Common myeloid progenitor, CD34-positive (primary cell): ENCODE measurements at regions not wholly inside any gene's neighbourhood (a gene's known extent, or its start where the extent isn't known, plus 50 kb on each side); places are given as distances from the start of the nearest gene placed in this dataset.

ENCODE experiments used
- CTCF ChIA-PET: fragments of 350-600 bp; sonication (Branson Sonifier 250); formaldehyde crosslinking; loops from one replicate; lab custom pipeline; 2021; ENCODE audit warnings: antibody characterized with exemption; lab: Charles Lee
- POLR2A ChIA-PET: fragments of 350-600 bp; sonication (Branson Sonifier 250); formaldehyde crosslinking; loops from one replicate; lab custom pipeline; 2021; ENCODE audit warnings: antibody characterized with exemption; lab: Charles Lee
- DNase-seq, 3 donors: peaks; one replicate each; pipeline versions ENCODE4 v3.0.0 to v3.0.0-alpha.2; 2013
- H3K27ac ChIP-seq, 2 experiments: 1 replicate in 1 of 2; 2 replicates in 1 of 2; pipeline ENCODE4 v1.7.0; 2013; ENCODE audit warnings: inconsistent platforms in 2 of 2, low read length in 2 of 2, mild to moderate bottlenecking in 2 of 2, low read depth in 1 of 2, moderate library complexity in 1 of 2; ENCODE audit not compliant: severe bottlenecking in 2 of 2, insufficient read depth in 1 of 2, poor library complexity in 1 of 2
- H3K27me3 ChIP-seq, 5 experiments: replicated peaks in 2 of 5; 1 replicate in 3 of 5; 2 replicates in 2 of 5; pipeline versions ENCODE4 v1.6.1 to v1.7.0; 2013; ENCODE audit warnings: low read length in 4 of 5, mild to moderate bottlenecking in 2 of 5, moderate library complexity in 2 of 5, inconsistent platforms in 1 of 5; ENCODE audit not compliant: insufficient read depth in 5 of 5, control insufficient read depth in 4 of 5
- H3K36me3 ChIP-seq, 4 experiments: 1 replicate in 2 of 4; 2 replicates in 2 of 4; pipeline versions ENCODE4 v1.6.1 to v1.7.0; 2013; ENCODE audit warnings: low read length in 3 of 4, control low read depth in 1 of 4, mild to moderate bottlenecking in 1 of 4; ENCODE audit not compliant: control insufficient read depth in 4 of 4, insufficient read depth in 4 of 4
- H3K4me1 ChIP-seq, 4 experiments: 1 replicate in 3 of 4; 2 replicates in 1 of 4; pipeline versions ENCODE4 v1.6.1 to v1.7.1; 2013; ENCODE audit warnings: low read length in 3 of 4, mild to moderate bottlenecking in 3 of 4, control low read depth in 1 of 4, inconsistent platforms in 1 of 4, moderate library complexity in 1 of 4; ENCODE audit not compliant: control insufficient read depth in 4 of 4, insufficient read depth in 4 of 4; ENCODE audit errors: control extremely low read depth in 1 of 4
- H3K4me3 ChIP-seq, 7 experiments: 1 replicate in 4 of 7; 2 replicates in 3 of 7; pipeline versions ENCODE4 v1.5.1 to v1.7.0; 2013; ENCODE audit warnings: mild to moderate bottlenecking in 7 of 7, low read length in 6 of 7, moderate library complexity in 6 of 7, inconsistent platforms in 2 of 7, low read depth in 2 of 7, control low read depth in 1 of 7; ENCODE audit not compliant: insufficient read depth in 4 of 7, control insufficient read depth in 1 of 7; ENCODE audit errors: extremely low read depth in 1 of 7
- H3K9me3 ChIP-seq, 5 experiments: 1 replicate in 4 of 5; 2 replicates in 1 of 5; pipeline versions ENCODE4 v1.6.1 to v1.7.1; 2013; ENCODE audit warnings: low read length in 4 of 5, mild to moderate bottlenecking in 2 of 5, inconsistent platforms in 1 of 5, low read depth in 1 of 5, moderate library complexity in 1 of 5; ENCODE audit not compliant: control insufficient read depth in 4 of 5, insufficient read depth in 2 of 5; ENCODE audit errors: control extremely low read depth in 1 of 5
- WGBS: methylation state at CpG from one replicate; pipeline ENCODE4 v1.1.5; 2013; ENCODE audit not compliant: insufficient coverage; 5-methylcytosine and 5-hydroxymethylcytosine counted together

GRCh38 chrX:109261279-109261678, 220.6 kb downstream of the GUCY2F start:
- WGBS, result no CpG with 5 or more reads among the region's 2 CpGs
- Histone ChIP-seq H3K4me3 (no peak overlapping the region), H3K9me3 (peaks cover 0 to 6% (median 2%) of the 10 kb centered on the region in 5 experiments), H3K27ac (no peak overlapping the region), H3K27me3 (no peaks in the 10 kb centered on the region), H3K4me1 (no peaks in the 10 kb centered on the region), H3K36me3 (no peaks in the 10 kb centered on the region)
- CTCF ChIA-PET, result no interaction called here
- POLR2A ChIA-PET, result no interaction called here
- DNase-seq, result no peak

DNA sequence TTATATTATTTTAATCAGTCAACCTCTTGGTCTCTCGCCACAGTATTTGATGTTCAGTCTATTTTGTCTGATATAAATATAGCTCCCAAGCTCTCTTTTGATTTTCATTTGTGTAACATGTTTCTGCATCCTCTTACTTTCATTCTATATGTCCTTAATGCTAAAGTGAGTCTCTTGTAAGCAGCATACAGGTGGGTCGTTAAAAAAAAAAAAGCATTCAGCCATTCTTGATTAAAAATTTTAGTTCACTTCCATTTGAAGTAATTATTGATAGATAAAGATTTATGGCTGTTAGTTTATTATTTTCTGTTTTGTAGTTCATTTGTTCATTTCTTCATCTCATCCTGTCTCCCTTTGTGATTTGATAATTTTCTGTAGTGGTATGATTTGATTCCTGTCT, 229.1 kb downstream of the GUCY2F start:
- WGBS, result no CpG with 5 or more reads among the region's 2 CpGs
- Histone ChIP-seq H3K27ac (no peak overlapping the region), H3K4me1 (no peaks in the 10 kb centered on the region), H3K27me3 (peaks cover 0 to 4% (median 0%) of the 10 kb centered on the region in 5 experiments), H3K36me3 (no peaks in the 10 kb centered on the region), H3K4me3 (no peak overlapping the region), H3K9me3 (peaks cover 0 to 5% (median 1%) of the 10 kb centered on the region in 5 experiments)
- POLR2A ChIA-PET, result no interaction called here
- CTCF ChIA-PET, result no interaction called here
- DNase-seq, result peak in 2 of 3 donors; percentile 1 to 6

DNA sequence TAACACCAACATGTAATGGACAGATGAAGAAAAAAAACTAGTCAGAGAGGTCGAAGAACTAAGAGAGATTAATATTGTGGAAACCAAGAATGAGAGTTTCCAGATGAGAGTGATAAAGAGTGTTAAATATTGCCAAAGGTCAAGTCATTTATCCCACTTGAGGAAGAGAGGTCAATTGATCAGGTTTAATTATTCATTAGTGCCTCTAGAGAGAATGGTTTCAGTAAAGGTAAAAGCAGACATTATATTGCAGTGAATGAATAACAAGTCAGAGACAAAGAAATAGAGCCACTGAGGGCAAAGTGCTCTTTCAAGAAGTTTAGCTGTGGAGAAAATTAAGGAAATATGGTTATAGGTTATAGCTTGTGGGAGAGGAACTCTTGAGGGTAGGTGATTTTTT, 263.1 kb downstream of the GUCY2F start:
- CTCF ChIA-PET, result no interaction called here
- Histone ChIP-seq H3K9me3 (no peaks in the 10 kb centered on the region), H3K27ac (no peak overlapping the region), H3K36me3 (no peaks in the 10 kb centered on the region), H3K4me1 (no peaks in the 10 kb centered on the region), H3K4me3 (no peak overlapping the region), H3K27me3 (peaks cover 0 to 4% (median 0%) of the 10 kb centered on the region in 5 experiments)
- 0% methylated on average over 1 of the region's 1 CpG for WGBS
- POLR2A ChIA-PET, result no interaction called here
- no peak for DNase-seq

DNA sequence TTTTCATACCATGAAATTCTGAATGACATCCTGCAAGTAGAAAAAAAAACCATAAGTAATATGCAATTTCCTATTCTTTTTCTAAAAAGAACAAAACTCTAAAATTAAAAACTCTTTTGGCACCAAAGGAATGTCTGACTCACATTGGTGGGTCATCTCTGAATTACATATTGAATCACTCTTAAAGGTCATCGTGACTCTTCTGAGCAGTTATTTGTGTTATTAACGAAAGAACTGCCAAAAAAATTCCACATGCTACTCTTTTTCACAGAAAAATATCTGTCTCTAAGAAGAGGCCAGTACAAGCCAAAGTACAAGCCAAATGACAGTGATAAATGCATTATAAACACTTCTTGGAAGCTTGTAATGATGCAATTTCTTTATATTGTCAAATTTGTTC, 282.2 kb downstream of the GUCY2F start:
- WGBS, result 80% methylated on average over 2 of the region's 2 CpGs
- no peak for DNase-seq
- POLR2A ChIA-PET, result no interaction called here

GRCh38 chrX:109190542-109190941, 291.3 kb downstream of the GUCY2F start:
- Histone ChIP-seq H3K9me3 (no peaks in the 10 kb centered on the region), H3K36me3 (no peaks in the 10 kb centered on the region), H3K4me3 (no peak overlapping the region), H3K27me3 (no peaks in the 10 kb centered on the region), H3K4me1 (no peaks in the 10 kb centered on the region), H3K27ac (no peak overlapping the region)
- DNase-seq, result no peak
- POLR2A ChIA-PET, result no interaction called here
- CTCF ChIA-PET, result no interaction called here
- WGBS, result no CpG with 5 or more reads among the region's 1 CpG

More for the DNA sequence above, 282.2 kb downstream of the GUCY2F start:
- Histone ChIP-seq H3K4me1 (no peaks in the 10 kb centered on the region), H3K36me3 (no peaks in the 10 kb centered on the region), H3K27me3 (no peaks in the 10 kb centered on the region), H3K9me3 (peaks cover 0 to 7% (median 0%) of the 10 kb centered on the region in 5 experiments), H3K4me3 (no peak overlapping the region), H3K27ac (no peak overlapping the region)
- CTCF ChIA-PET, result no interaction called here

DNA sequence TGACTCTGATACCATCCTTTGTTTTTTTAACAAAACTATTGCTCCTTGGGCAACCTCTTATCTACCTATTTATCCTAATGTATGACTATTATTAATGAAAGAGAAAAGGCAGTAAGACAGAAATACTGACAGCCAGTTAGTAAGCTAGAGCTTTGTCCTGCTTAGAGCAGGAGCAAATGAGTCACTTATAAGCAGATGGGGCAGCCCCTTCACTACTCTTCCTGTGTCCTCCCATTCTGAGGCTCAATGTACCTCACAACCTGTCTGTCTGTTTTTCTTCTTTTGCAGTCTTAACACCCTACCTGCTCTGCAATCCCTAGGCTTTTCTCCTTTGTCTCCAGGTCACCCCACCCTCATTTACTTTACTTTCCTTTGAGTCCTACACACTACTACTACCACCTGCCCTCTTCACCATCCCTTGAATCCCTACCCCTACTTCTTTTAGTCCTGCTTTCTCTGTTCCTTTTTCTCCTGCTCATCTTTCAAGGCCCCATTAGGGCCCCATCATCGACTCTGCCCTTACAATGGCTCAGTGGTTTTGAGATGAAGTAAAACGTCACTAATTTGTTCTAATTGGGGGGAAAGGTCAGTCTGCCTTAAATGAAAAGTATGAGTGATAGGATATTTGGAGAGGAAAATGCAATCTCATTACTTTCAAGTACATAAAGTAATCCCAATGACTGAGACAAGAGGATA, 294.3 kb downstream of the GUCY2F start:
- POLR2A ChIA-PET, result no interaction called here
- CTCF ChIA-PET, result no interaction called here
- no peaks in the 10 kb centered on the region for H3K36me3 ChIP-seq
- no peaks in the 10 kb centered on the region for H3K4me1 ChIP-seq
- H3K9me3 ChIP-seq, result no peaks in the 10 kb centered on the region
- no peak for DNase-seq
- no CpG with 5 or more reads among the region's 2 CpGs for WGBS
- peaks cover 0 to 7% (median 0%) of the 10 kb centered on the region in 5 experiments for H3K27me3 ChIP-seq
- no peak overlapping the region for H3K27ac ChIP-seq
- no peak overlapping the region for H3K4me3 ChIP-seq

DNA sequence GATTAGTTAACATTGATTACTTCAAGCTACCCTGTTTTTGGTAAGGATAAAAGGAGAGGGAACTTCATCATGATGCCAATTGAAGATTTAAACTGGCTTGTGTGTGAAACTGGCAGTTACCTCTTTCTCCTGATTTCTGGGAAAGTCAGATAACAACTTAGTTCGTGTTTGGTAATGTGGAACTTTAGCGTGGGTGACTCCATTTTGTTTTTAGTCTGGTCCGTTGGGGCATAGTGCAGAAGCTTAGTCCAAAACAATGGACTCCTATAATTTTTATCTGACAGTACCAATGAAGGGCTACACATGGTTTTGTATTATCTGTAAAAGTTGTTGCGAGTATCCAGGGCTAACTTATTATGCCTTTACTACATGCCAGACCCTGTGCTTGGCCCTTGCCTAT, 294.9 kb downstream of the GUCY2F start:
- no peak for DNase-seq
- no peaks in the 10 kb centered on the region for H3K36me3 ChIP-seq
- no peak overlapping the region for H3K27ac ChIP-seq
- peaks cover 0 to 7% (median 0%) of the 10 kb centered on the region in 5 experiments for H3K27me3 ChIP-seq
- POLR2A ChIA-PET, result no interaction called here
- no peaks in the 10 kb centered on the region for H3K4me1 ChIP-seq
- H3K4me3 ChIP-seq, result no peak overlapping the region
- CTCF ChIA-PET, result no interaction called here
- no peaks in the 10 kb centered on the region for H3K9me3 ChIP-seq
- no CpG with 5 or more reads among the region's 4 CpGs for WGBS
